ENCODE measurements at regions not wholly inside any gene's neighbourhood (a gene's known extent, or its start where the extent isn't known, plus 50 kb on each side); places are given as distances from the start of the nearest gene placed in this dataset.

DNA sequence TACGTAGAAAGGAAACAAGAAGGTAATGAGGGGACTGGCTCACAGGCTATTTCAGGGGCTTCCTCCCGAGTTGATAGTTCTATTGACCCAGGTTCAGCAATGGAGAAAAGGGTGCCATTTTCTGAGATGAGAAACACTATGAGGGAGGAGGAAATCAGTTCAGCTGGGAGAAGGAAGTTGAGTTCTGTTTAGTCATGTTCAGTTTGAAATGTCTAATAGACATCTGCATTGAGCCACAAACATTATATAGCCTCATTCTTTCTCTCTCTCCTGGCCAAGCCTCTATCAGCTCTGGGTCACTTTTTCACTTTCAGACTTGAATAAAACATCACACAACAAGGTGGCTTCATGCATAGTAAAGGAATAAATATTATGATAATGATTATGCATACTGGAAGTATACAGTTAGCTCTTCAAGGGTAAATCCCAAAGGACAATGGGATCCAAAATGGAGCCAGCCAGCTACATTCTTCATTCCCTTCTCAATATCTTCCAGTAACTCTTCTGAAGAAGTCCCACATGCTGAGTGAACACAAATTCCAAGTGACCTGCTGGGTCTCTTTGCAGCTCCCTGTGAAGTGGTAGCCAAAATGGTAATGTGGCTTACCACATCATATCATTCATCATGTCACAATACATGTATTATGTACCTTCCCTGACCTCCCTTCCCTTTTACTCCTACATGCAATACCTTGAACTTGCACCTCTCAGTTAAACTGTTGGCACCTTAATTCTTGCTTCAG is 80.9 kb upstream of the CD44 start:
- DNase-seq (ENCODE audit: low read depth, low spot score), result no peak
- Histone ChIP-seq H3K9ac (ENCODE audit: control insufficient read depth, extremely low read depth, insufficient read depth, low read length) (no peak overlapping the region), H2AFZ (ENCODE audit: control insufficient read depth, low read length) (no peak overlapping the region), H3K4me1 (ENCODE audit: control insufficient read depth, extremely low read depth, insufficient read depth, low read length) (peaks cover 20% of the 10 kb centered on the region), H3K36me3 (ENCODE audit: control insufficient read depth in 2 of 2, extremely low read depth in 1 of 2, insufficient read depth in 2 of 2, low read length in 2 of 2) (no peaks in the 10 kb centered on the region), H3K27me3 (ENCODE audit: control insufficient read depth, extremely low read depth, insufficient read depth, low read length) (no peaks in the 10 kb centered on the region), H3K79me2 (ENCODE audit: control insufficient read depth, insufficient read depth, low read length) (no peaks in the 10 kb centered on the region), H3K4me3 (ENCODE audit: control insufficient read depth in 2 of 3, extremely low read depth in 1 of 3, insufficient read depth in 2 of 3, low read depth in 1 of 3, low read length in 3 of 3) (no peak overlapping the region), H3K9me3 (ENCODE audit: control insufficient read depth, low read depth, low read length) (no peaks in the 10 kb centered on the region), H3K4me2 (ENCODE audit: control insufficient read depth, extremely low read depth, insufficient read depth, low read depth, low read length) (peak overlapping the region; percentile 44), H3K9me1 (ENCODE audit: control insufficient read depth, extremely low read depth, insufficient read depth, low read length) (no peaks in the 10 kb centered on the region), H4K20me1 (ENCODE audit: control insufficient read depth, extremely low read depth, insufficient read depth, low read length) (no peaks in the 10 kb centered on the region), H3K27ac (ENCODE audit: control insufficient read depth, insufficient read depth, low read length) (peak overlapping the region; percentile 65)
- peak; percentile 80 for FAIRE-seq
- dilution Hi-C loops (cut with MboI; ENCODE audit: extremely low pct_ligation_motif_present, low sequenced_read_pairs), result no loop called here
- no peak for TF ChIP-seq EZH2 (IDR thresholded peaks at IDR 0.05; ENCODE audit: low read length)
- TF ChIP-seq, protein P1, sequence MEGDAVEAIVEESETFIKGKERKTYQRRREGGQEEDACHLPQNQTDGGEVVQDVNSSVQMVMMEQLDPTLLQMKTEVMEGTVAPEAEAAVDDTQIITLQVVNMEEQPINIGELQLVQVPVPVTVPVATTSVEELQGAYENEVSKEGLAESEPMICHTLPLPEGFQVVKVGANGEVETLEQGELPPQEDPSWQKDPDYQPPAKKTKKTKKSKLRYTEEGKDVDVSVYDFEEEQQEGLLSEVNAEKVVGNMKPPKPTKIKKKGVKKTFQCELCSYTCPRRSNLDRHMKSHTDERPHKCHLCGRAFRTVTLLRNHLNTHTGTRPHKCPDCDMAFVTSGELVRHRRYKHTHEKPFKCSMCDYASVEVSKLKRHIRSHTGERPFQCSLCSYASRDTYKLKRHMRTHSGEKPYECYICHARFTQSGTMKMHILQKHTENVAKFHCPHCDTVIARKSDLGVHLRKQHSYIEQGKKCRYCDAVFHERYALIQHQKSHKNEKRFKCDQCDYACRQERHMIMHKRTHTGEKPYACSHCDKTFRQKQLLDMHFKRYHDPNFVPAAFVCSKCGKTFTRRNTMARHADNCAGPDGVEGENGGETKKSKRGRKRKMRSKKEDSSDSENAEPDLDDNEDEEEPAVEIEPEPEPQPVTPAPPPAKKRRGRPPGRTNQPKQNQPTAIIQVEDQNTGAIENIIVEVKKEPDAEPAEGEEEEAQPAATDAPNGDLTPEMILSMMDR (optimal IDR thresholded peaks at IDR 0.05 in 1 of 3, IDR thresholded peaks at IDR 0.05 in 1 of 3, conservative IDR thresholded peaks at IDR 0.05 in 1 of 3; ENCODE audit: extremely low read depth in 1 of 3, insufficient read depth in 2 of 3, low read length in 3 of 3), result no peak

DNA sequence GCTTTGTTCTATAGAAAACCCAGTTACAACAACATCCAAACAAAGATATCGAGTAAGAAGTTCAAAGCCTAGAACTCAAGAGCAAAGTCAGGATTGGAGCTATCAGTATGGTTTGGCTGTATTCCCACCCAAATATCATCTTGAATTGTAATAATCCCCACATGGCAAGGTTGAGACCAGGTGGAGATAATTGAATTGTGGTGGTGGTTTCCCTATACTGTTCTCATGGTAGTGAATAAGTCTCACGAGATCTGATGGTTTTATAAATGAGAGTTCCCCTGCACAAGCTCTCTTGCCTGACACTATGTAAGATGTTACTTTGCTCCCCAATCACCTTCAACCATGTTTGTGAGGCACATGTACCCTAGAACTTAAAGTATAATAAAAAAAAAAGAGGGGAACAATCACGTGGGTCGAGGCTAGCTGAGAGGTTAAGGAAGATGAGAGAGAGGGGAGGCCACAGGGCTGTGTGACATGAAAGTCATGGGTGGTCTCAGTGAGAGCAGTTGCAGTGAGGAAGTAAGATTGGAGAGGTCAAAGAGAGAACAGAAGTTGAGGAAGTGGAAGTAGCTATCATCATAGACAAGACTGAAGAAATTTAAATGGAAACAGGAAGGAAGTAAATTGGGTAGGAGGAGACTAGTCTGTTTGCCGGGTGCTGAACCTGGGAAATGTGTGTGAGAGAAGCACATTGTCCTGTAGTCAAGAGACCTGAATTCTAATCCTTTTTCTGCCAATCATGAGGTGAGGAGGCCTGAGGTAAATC is 80.1 kb upstream of the CD44 start:
- peaks cover 20% of the 10 kb centered on the region for H3K4me1 ChIP-seq (ENCODE audit: control insufficient read depth, extremely low read depth, insufficient read depth, low read length)
- no peak for DNase-seq (ENCODE audit: low read depth, low spot score)
- TF ChIP-seq, protein P1 (optimal IDR thresholded peaks at IDR 0.05 in 1 of 3, IDR thresholded peaks at IDR 0.05 in 1 of 3, conservative IDR thresholded peaks at IDR 0.05 in 1 of 3; ENCODE audit: extremely low read depth in 1 of 3, insufficient read depth in 2 of 3, low read length in 3 of 3), result no peak
- no peak for TF ChIP-seq EZH2 (IDR thresholded peaks at IDR 0.05; ENCODE audit: low read length)
- dilution Hi-C loops (cut with MboI; ENCODE audit: extremely low pct_ligation_motif_present, low sequenced_read_pairs), result no loop called here
- no peak overlapping the region for H3K9ac ChIP-seq (ENCODE audit: control insufficient read depth, extremely low read depth, insufficient read depth, low read length)
- H3K4me3 ChIP-seq (ENCODE audit: control insufficient read depth in 2 of 3, extremely low read depth in 1 of 3, insufficient read depth in 2 of 3, low read depth in 1 of 3, low read length in 3 of 3), result no peak overlapping the region
- H2AFZ ChIP-seq (ENCODE audit: control insufficient read depth, low read length), result no peak overlapping the region
- no peaks in the 10 kb centered on the region for H3K9me1 ChIP-seq (ENCODE audit: control insufficient read depth, extremely low read depth, insufficient read depth, low read length)
- H3K9me3 ChIP-seq (ENCODE audit: control insufficient read depth, low read depth, low read length), result no peaks in the 10 kb centered on the region
- no peak overlapping the region for H3K27ac ChIP-seq (ENCODE audit: control insufficient read depth, insufficient read depth, low read length)
- no peaks in the 10 kb centered on the region for H3K36me3 ChIP-seq (ENCODE audit: control insufficient read depth in 2 of 2, extremely low read depth in 1 of 2, insufficient read depth in 2 of 2, low read length in 2 of 2)
- H3K4me2 ChIP-seq (ENCODE audit: control insufficient read depth, extremely low read depth, insufficient read depth, low read depth, low read length), result no peak overlapping the region
- H3K27me3 ChIP-seq (ENCODE audit: control insufficient read depth, extremely low read depth, insufficient read depth, low read length), result no peaks in the 10 kb centered on the region
- no peaks in the 10 kb centered on the region for H3K79me2 ChIP-seq (ENCODE audit: control insufficient read depth, insufficient read depth, low read length)
- FAIRE-seq, result no peak
- H4K20me1 ChIP-seq (ENCODE audit: control insufficient read depth, extremely low read depth, insufficient read depth, low read length), result no peaks in the 10 kb centered on the region

Data from keratinocyte (primary cell).